Esophagus muscularis mucosa (tissue), 4 donors: ENCODE measurements at regions not wholly inside any gene's neighbourhood (a gene's known extent, or its start where the extent isn't known, plus 50 kb on each side); places are given as distances from the start of the nearest gene placed in this dataset.

Source experiments
- CTCF ChIP-seq, 3 experiments: fragments of 200-600 bp in 2 of 3; fragments of 450-650 bp in 1 of 3; sonication (generic) in 2 of 3; IDR thresholded peaks; one replicate each; pipeline ENCODE4 v1.5.1; 2017 to 2019; ENCODE audit warnings: antibody characterized with exemption in 3 of 3, mild to moderate bottlenecking in 2 of 3, moderate library complexity in 1 of 3
- EP300 ChIP-seq: sonication (generic); formaldehyde crosslinking; IDR thresholded peaks from one replicate; pipeline ENCODE4 v1.6.1; 2017; ENCODE audit warnings: antibody characterized with exemption
- POLR2A ChIP-seq: fragments of 450-650 bp; IDR thresholded peaks from one replicate; pipeline ENCODE4 v1.6.1; 2017; ENCODE audit warnings: antibody characterized with exemption, moderate library complexity, mild to moderate bottlenecking, low read depth
- POLR2AphosphoS5 ChIP-seq, 2 donors: sonication (generic); formaldehyde crosslinking; IDR thresholded peaks; one replicate each; pipeline ENCODE4 v1.6.1; 2017; ENCODE audit warnings: antibody characterized with exemption in 2 of 2

DNA sequence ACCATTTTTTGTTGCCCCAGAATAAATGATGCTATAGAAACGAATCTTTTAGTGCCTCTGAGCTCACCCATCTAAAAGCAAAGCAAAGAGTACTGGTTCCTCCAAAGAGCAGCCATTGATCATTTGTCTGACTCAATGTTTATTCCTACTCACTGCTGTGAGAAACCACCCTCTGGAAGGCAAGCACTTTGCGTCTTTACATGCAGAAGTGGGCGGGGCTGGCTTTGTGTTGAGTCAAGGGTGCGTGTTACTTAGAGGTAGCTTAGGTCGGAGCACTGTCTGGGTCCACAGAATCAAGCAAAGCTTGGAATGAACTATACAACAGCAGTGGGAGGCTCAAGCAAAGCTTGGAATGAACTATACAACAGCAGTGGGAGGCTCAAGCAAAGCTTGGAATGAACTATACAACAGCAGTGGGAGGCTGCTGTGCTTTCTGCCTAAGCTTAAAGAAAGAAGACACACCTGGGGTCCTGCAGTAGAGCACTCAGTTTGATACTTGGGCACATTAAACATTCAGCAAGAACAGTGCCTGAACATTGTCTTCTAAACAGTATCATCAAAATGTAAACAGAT, 77.2 kb upstream of the PRICKLE1 start:
- TF ChIP-seq POLR2A, result no peak
- TF ChIP-seq EP300, result no peak
- TF ChIP-seq CTCF (IDR thresholded peaks at IDR 0.05), result no peak
- TF ChIP-seq POLR2AphosphoS5 (IDR thresholded peaks at IDR 0.05), result no peak
